OCI-LY3 (cell line): ENCODE measurements at regions not wholly inside any gene's neighbourhood (a gene's known extent, or its start where the extent isn't known, plus 50 kb on each side); places are given as distances from the start of the nearest gene placed in this dataset.

Experiments
- CTCF ChIP-seq: fragments of 200-600, 300-600 bp; sonication (generic); IDR thresholded peaks from 2 replicates; pipeline ENCODE4 v1.5.1; 2014; ENCODE audit warnings: antibody characterized with exemption, low read length, low read depth
- EZH2phosphoT487 ChIP-seq: fragments of 200-600 bp; shearing (Covaris generic); IDR thresholded peaks from 2 replicates; pipeline ENCODE4 v1.6.1; 2018; ENCODE audit warnings: antibody characterized with exemption, mixed run types, low read depth

- TF ChIP-seq CTCF (no peak), EZH2phosphoT487 (no peak)
Observed at GRCh38 chr1:184223216-184223615, 163.6 kb upstream of the C1orf21 start.
